GM23248 (cell line): ENCODE measurements at regions not wholly inside any gene's neighbourhood (a gene's known extent, or its start where the extent isn't known, plus 50 kb on each side); places are given as distances from the start of the nearest gene placed in this dataset.

ENCODE experiments used
- EZH2 ChIP-seq: fragments of 200-600 bp; sonication (generic); IDR thresholded peaks from 2 replicates; pipeline ENCODE4 v1.6.1; 2018; ENCODE audit warnings: antibody characterized with exemption, mild to moderate bottlenecking; ENCODE audit not compliant: insufficient read depth, poor library complexity, severe bottlenecking
- EZH2phosphoT487 ChIP-seq: fragments of 200-600 bp; sonication (generic); IDR thresholded peaks from 2 replicates; pipeline ENCODE4 v1.6.1; 2018; ENCODE audit warnings: antibody characterized with exemption, moderate library complexity, mild to moderate bottlenecking, low read depth; ENCODE audit not compliant: insufficient read depth

GRCh38 chr12:16495196-16495595, 110.8 kb downstream of the LMO3 start:
- TF ChIP-seq EZH2phosphoT487 (no peak), EZH2 (no peak)
